ENCODE measurements at regions not wholly inside any gene's neighbourhood (a gene's known extent, or its start where the extent isn't known, plus 50 kb on each side); places are given as distances from the start of the nearest gene placed in this dataset.

- H3K4me3 ChIP-seq (ENCODE audit: low read depth, low read length), result no peak overlapping the region
- no peak overlapping the region for H3K27ac ChIP-seq
- in situ Hi-C loops (cut with HindIII; ENCODE audit: low pct_ligation_motif_present, low sequenced_read_pairs), result no loop called here
- TF ChIP-seq CTCF (IDR thresholded peaks at IDR 0.05; ENCODE audit: low read depth, low read length, missing control alignments), result no peak
- no peaks in the 10 kb centered on the region for H3K27me3 ChIP-seq (replicated peaks)
- H3K36me3 ChIP-seq (replicated peaks), result no peaks in the 10 kb centered on the region
- DNase-seq, result no peak
Measured at GRCh38 chr16:22753451-22753850, 60.5 kb upstream of the HS3ST2 start.

DNA sequence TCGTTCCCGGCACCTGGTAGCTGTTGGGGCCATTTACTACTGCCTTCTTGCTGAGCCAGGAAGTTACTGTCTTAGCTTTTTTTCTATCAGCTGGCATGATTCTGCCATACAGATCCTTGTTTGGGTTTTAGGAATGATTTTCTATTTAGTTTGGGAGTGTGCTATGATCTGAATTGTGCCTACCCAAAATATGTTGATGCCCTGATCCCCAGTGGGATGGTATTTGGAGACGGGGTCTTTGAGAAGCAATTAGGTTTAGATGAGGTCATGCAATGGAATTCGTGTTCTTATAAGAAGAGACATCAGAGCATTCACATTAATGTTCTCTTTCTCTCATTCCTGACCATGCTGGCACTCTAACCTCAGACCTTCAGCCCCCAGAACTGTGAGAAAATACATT lies 59.4 kb upstream of the HS3ST2 start:
- no peak overlapping the region for H3K4me3 ChIP-seq (ENCODE audit: low read depth, low read length)
- no peak overlapping the region for H3K27ac ChIP-seq
- in situ Hi-C loops (cut with HindIII; ENCODE audit: low pct_ligation_motif_present, low sequenced_read_pairs), result no loop called here
- no peak for TF ChIP-seq CTCF (IDR thresholded peaks at IDR 0.05; ENCODE audit: low read depth, low read length, missing control alignments)
- no peaks in the 10 kb centered on the region for H3K27me3 ChIP-seq (replicated peaks)
- H3K36me3 ChIP-seq (replicated peaks), result no peaks in the 10 kb centered on the region
- DNase-seq, result no peak

- DNase-seq, result no peak
- Histone ChIP-seq H3K36me3 (replicated peaks) (no peaks in the 10 kb centered on the region), H3K4me3 (ENCODE audit: low read depth, low read length) (no peak overlapping the region), H3K27ac (no peak overlapping the region), H3K27me3 (replicated peaks) (no peaks in the 10 kb centered on the region)
- TF ChIP-seq CTCF (IDR thresholded peaks at IDR 0.05; ENCODE audit: low read depth, low read length, missing control alignments), result no peak
- in situ Hi-C loops (cut with HindIII; ENCODE audit: low pct_ligation_motif_present, low sequenced_read_pairs), result no loop called here
Measured at GRCh38 chr16:22757202-22757601, 56.8 kb upstream of the HS3ST2 start.

- in situ Hi-C loops (cut with HindIII; ENCODE audit: low pct_ligation_motif_present, low sequenced_read_pairs), result no loop called here
- no peak overlapping the region for H3K27ac ChIP-seq
- no peaks in the 10 kb centered on the region for H3K27me3 ChIP-seq (replicated peaks)
- no peak for DNase-seq
- TF ChIP-seq CTCF (IDR thresholded peaks at IDR 0.05; ENCODE audit: low read depth, low read length, missing control alignments), result no peak
- no peak overlapping the region for H3K4me3 ChIP-seq (ENCODE audit: low read depth, low read length)
- H3K36me3 ChIP-seq (replicated peaks), result no peaks in the 10 kb centered on the region
Measured at GRCh38 chr16:22762486-22762885, 51.5 kb upstream of the HS3ST2 start.

- H3K27me3 ChIP-seq (replicated peaks), result no peaks in the 10 kb centered on the region
- in situ Hi-C loops (cut with HindIII; ENCODE audit: low pct_ligation_motif_present, low sequenced_read_pairs), result no loop called here
Measured at GRCh38 chr16:22763437-22764080, 50.4 kb upstream of the HS3ST2 start.

More at GRCh38 chr16:22763437-22764080, 50.4 kb upstream of the HS3ST2 start:
- no peak for DNase-seq
- no peak overlapping the region for H3K4me3 ChIP-seq (ENCODE audit: low read depth, low read length)
- H3K27ac ChIP-seq, result no peak overlapping the region
- TF ChIP-seq CTCF (IDR thresholded peaks at IDR 0.05; ENCODE audit: low read depth, low read length, missing control alignments), result no peak
- H3K36me3 ChIP-seq (replicated peaks), result no peaks in the 10 kb centered on the region
